ENCODE measurements at regions not wholly inside any gene's neighbourhood (a gene's known extent, or its start where the extent isn't known, plus 50 kb on each side); places are given as distances from the start of the nearest gene placed in this dataset.

- TF ChIP-seq CTCF (IDR thresholded peaks at IDR 0.05; ENCODE audit: poor library complexity, severe bottlenecking), result no peak
- no peak for TF ChIP-seq RAD21 (conservative IDR thresholded peaks at IDR 0.05)
- no peak for TF ChIP-seq TAF1 (IDR thresholded peaks at IDR 0.05; ENCODE audit: low read depth)
- no peak for TF ChIP-seq EP300 (conservative IDR thresholded peaks at IDR 0.05; ENCODE audit: poor library complexity, severe bottlenecking)
- no peak for TF ChIP-seq EZH2 (IDR thresholded peaks at IDR 0.05; ENCODE audit: borderline replicate concordance, insufficient read depth, low read length, poor library complexity, severe bottlenecking)
Measured at GRCh38 chr19:30696514-30696913, 324.3 kb downstream of the ZNF536 start.

Data from neural cell (in vitro differentiated cells).